ENCODE measurements at regions not wholly inside any gene's neighbourhood (a gene's known extent, or its start where the extent isn't known, plus 50 kb on each side); places are given as distances from the start of the nearest gene placed in this dataset.

DNA sequence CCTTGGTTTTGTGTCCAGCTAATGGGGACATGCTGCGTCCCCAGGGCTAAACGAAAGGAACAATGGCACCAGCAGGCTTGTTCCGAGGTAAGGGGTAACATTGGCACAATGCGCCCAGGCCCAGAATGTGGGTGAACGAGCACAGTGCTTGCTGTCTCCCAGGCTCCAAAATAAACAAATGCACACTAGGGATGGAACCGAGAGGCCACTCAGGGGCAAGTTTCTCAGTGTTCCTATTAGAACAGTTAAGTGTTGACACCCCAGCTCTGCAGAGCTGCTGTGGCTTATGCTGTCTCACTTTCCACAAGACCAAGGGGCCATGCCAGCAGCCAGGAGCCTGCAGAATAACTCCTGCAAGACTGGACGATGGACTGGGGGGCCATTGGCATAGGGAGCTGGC lies 492.4 kb downstream of the GADD45G start:
- H3K4me3 ChIP-seq (ENCODE audit: low read depth, low read length) = no peak overlapping the region
- DNase-seq (ENCODE audit: low read depth) = no peak
- TF ChIP-seq, protein P1, sequence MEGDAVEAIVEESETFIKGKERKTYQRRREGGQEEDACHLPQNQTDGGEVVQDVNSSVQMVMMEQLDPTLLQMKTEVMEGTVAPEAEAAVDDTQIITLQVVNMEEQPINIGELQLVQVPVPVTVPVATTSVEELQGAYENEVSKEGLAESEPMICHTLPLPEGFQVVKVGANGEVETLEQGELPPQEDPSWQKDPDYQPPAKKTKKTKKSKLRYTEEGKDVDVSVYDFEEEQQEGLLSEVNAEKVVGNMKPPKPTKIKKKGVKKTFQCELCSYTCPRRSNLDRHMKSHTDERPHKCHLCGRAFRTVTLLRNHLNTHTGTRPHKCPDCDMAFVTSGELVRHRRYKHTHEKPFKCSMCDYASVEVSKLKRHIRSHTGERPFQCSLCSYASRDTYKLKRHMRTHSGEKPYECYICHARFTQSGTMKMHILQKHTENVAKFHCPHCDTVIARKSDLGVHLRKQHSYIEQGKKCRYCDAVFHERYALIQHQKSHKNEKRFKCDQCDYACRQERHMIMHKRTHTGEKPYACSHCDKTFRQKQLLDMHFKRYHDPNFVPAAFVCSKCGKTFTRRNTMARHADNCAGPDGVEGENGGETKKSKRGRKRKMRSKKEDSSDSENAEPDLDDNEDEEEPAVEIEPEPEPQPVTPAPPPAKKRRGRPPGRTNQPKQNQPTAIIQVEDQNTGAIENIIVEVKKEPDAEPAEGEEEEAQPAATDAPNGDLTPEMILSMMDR (IDR thresholded peaks at IDR 0.05; ENCODE audit: low read depth, low read length) = no peak
- TF ChIP-seq, protein P2, sequence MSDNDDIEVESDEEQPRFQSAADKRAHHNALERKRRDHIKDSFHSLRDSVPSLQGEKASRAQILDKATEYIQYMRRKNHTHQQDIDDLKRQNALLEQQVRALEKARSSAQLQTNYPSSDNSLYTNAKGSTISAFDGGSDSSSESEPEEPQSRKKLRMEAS (IDR thresholded peaks at IDR 0.05; ENCODE audit: low read depth, low read length) = no peak
- TF ChIP-seq MYC (IDR thresholded peaks at IDR 0.05; ENCODE audit: low read depth, low read length) (no peak), POLR2A (IDR thresholded peaks at IDR 0.05; ENCODE audit: extremely low read depth, insufficient read length) (no peak)

DNA sequence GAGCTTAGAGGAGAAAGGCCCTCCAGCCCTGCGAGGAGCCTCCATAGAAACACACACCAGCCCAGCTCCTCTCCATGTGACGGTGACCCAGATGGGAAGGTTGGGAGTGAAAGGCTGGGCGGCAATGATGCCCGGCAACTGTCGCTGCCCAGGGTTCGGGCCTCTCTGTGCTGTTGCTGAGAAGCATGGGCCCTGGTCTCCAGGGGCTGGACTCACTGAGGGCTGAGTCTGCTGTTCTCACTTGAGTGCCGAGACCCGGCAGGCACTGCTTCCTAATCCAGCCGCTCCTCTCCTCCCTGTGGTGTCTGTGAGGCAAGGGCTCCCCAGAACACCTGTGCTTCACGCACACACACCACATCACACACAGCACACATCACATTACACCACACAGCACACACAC lies 493.6 kb downstream of the GADD45G start:
- no peak for DNase-seq (ENCODE audit: low read depth)
- TF ChIP-seq POLR2A (IDR thresholded peaks at IDR 0.05; ENCODE audit: extremely low read depth, insufficient read length) (no peak), MYC (IDR thresholded peaks at IDR 0.05; ENCODE audit: low read depth, low read length) (no peak)
- TF ChIP-seq, protein P1 (IDR thresholded peaks at IDR 0.05; ENCODE audit: low read depth, low read length) = no peak
- TF ChIP-seq, protein P2 (IDR thresholded peaks at IDR 0.05; ENCODE audit: low read depth, low read length) = no peak
- no peak overlapping the region for H3K4me3 ChIP-seq (ENCODE audit: low read depth, low read length)

DNA sequence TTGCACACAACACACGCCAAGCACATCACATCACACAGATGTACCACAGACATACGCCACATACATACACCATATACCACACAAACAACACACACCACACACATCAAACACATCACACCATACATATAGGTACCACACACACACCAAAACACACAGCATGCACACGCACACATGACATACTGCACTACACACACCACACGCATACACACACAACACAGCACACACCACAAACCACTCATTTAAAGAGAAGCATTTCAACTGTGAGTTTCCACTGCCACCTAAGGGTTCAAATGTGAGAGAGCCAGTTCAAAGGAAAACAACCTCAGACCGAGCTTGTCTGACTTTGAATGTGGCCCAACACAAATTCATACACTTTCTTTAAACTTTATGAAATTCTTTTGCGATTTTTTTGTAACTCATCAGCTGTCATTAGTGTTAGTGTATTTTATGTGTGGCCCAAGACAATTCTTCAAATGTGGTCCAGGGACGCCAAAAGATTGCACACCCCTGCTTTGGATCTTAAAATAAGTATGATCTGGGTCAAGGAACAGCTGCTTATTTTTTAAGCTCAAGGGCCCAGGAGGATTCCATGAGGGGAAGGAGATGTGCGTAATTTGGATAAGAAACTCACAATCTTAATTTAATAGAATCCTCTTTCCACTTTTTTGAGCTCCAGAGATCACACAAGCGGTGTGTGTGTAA lies 494.6 kb downstream of the GADD45G start:
- H3K4me3 ChIP-seq (ENCODE audit: low read depth, low read length) = no peak overlapping the region
- DNase-seq (ENCODE audit: low read depth) = peak; percentile 44
- TF ChIP-seq MYC (IDR thresholded peaks at IDR 0.05; ENCODE audit: low read depth, low read length) = no peak
- TF ChIP-seq, protein P2 (IDR thresholded peaks at IDR 0.05; ENCODE audit: low read depth, low read length) = no peak
- TF ChIP-seq POLR2A (IDR thresholded peaks at IDR 0.05; ENCODE audit: extremely low read depth, insufficient read length) = no peak
- TF ChIP-seq, protein P1 (IDR thresholded peaks at IDR 0.05; ENCODE audit: low read depth, low read length) = no peak

DNA sequence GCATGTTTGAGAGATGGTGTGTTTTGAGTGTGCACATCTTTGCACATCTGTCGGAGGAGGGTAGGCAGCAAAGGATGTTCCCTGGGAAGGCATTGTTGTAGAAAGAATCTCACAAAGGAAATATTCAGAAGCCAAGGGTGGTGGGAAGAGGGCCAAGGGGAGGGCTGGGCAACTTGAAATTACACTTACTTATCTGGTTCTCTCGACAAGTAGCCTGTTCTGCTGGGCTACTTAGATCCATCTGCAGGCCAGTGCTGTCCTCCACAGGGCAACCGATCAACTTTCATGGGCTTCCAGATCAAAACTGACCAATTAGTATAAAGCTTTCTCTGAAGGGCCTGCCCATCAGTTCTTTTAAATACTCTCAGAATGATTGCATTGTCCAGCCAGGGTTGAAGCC lies 495.2 kb downstream of the GADD45G start:
- no peak for TF ChIP-seq MYC (IDR thresholded peaks at IDR 0.05; ENCODE audit: low read depth, low read length)
- TF ChIP-seq, protein P1 (IDR thresholded peaks at IDR 0.05; ENCODE audit: low read depth, low read length) = no peak
- TF ChIP-seq, protein P2 (IDR thresholded peaks at IDR 0.05; ENCODE audit: low read depth, low read length) = no peak
- no peak for TF ChIP-seq POLR2A (IDR thresholded peaks at IDR 0.05; ENCODE audit: extremely low read depth, insufficient read length)
- no peak overlapping the region for H3K4me3 ChIP-seq (ENCODE audit: low read depth, low read length)
- no peak for DNase-seq (ENCODE audit: low read depth)

DNA sequence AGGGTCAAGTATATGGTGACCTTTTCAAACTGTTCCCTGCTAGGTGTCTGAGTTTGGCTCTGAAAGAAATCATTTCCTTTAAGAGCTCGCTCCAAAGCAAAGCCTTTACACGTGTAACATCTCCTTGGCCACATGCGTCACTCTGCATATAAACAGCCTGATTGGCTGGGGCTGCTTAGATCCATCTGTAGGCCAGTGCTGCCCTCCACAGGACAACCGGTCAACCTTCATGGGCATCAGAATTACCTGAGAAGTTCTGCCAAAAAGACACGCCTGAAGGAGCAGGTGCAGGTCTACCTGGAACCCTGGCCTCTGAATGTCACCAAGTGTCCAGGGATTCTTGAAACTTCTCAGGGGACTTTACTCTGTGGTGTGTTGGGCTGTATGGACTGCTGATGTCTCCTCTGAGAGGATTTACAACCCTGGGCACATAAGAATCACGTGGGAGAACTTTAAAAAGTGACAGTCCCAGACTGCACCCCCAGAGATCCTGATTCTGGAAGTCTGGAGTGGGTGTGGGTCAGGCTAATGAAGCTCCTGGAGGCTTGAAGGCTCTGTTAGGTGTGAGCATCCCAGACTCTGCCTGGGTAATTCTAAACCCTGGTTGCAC lies 497.6 kb downstream of the GADD45G start:
- TF ChIP-seq, protein P2 (IDR thresholded peaks at IDR 0.05; ENCODE audit: low read depth, low read length) = peak; percentile 98
- TF ChIP-seq, protein P1 (IDR thresholded peaks at IDR 0.05; ENCODE audit: low read depth, low read length) = peak; percentile 64
- TF ChIP-seq MYC (IDR thresholded peaks at IDR 0.05; ENCODE audit: low read depth, low read length) = peak; percentile 72
- no peak for TF ChIP-seq POLR2A (IDR thresholded peaks at IDR 0.05; ENCODE audit: extremely low read depth, insufficient read length)
- H3K4me3 ChIP-seq (ENCODE audit: low read depth, low read length) = no peak overlapping the region
- peak; percentile 83 for DNase-seq (ENCODE audit: low read depth)
